Suprapubic skin (tissue), 4 donors: ENCODE measurements at regions not wholly inside any gene's neighbourhood (a gene's known extent, or its start where the extent isn't known, plus 50 kb on each side); places are given as distances from the start of the nearest gene placed in this dataset.

Source experiments
- EP300 ChIP-seq: sonication (generic); formaldehyde crosslinking; IDR thresholded peaks from one replicate; pipeline ENCODE4 v1.6.1; 2017; ENCODE audit warnings: antibody characterized with exemption
- POLR2AphosphoS5 ChIP-seq, 3 donors: sonication (generic); formaldehyde crosslinking; IDR thresholded peaks; one replicate each; pipeline ENCODE4 v1.6.1; 2017; ENCODE audit warnings: antibody characterized with exemption in 3 of 3

DNA sequence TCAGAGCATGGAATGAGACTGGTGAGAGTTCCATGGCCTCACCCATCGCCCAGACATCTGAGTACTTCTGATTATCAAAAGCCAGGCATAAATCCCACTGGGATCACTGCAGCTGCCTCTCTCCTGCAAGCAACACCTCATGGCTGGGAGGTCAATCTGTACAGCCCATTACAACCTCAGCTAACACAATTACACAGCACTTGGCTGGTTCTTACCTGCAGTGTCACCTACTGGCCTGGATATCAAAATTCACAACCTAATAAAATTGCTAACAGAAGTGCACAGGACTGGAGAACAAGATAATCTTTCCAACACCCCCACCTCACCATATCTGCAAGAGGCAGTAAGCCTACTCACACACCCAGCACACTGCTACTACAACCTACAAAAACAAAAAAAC, 341.7 kb upstream of the NDST3 start:
- TF ChIP-seq POLR2AphosphoS5 (IDR thresholded peaks at IDR 0.05) (no peak), EP300 (no peak)
